ENCODE measurements at regions not wholly inside any gene's neighbourhood (a gene's known extent, or its start where the extent isn't known, plus 50 kb on each side); places are given as distances from the start of the nearest gene placed in this dataset.
A peak's percentile ranks its signal among the peaks of the same experiment; 100 is the strongest.

DNA sequence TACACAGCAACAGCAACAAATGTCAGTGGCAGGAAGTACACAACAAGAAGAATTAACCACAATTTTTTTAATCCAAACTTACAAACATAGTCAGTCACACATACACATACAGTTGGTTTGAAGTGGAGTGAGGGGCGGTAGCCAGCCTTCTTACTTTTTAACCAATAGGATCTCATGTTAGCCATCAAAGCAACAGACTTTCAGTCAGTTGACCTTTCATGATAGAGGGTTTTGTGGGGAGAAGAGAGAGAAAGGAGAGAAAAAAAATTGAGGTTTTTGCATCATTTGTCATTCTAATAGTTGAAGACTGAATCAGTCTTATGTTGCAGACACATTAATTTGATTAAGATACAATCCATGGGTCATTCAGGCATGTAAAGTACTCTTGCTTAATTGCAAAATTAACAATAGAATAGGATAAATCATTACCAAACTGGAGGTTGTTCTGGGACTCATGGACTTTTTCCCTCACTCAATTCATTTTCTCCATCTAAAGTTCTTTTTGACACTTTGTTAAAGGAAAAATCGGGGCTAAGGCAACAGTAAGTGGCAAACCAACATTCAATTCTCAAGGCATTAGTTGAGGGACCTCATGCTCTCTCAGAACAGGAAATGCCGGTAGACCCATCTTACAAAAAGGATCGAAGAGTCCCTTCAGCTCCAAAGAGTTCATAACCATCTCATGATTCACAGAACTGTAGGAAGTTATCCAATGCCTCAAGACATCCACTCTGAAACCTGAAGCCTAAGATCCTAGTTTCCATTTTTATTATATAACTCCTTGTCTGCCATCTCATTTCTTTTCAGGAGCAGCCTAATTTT, 159.5 kb upstream of the LPP start:
- Histone ChIP-seq H2BK15ac (ENCODE audit: low read depth, low read length) (0 out of 3 replicates have a peak overlapping the region, but pooled peaks have one; percentile 3), H3K4me3 (ENCODE audit: insufficient read depth, low read depth, low read length) (no peak overlapping the region), H3K23ac (ENCODE audit: low read depth, low read length) (no peak overlapping the region), H3K56ac (ENCODE audit: extremely low read depth, insufficient read depth, low read length) (no peak overlapping the region), H4K8ac (ENCODE audit: low read depth in 2 of 2, low read length in 2 of 2) (0 out of 4 replicates have a peak overlapping the region, but pooled peaks of 1 of the 2 experiments have one; percentile 4), H2BK20ac (ENCODE audit: low read depth, low read length) (no peak overlapping the region), H3K14ac (replicated peaks; ENCODE audit: low read depth, low read length) (no peak overlapping the region; the same call in 1 of the 2 replicates), H2AFZ (replicated peaks; ENCODE audit: low read length, poor library complexity) (no peak overlapping the region), H2BK5ac (ENCODE audit: low read depth, low read length, poor library complexity, severe bottlenecking) (no peak overlapping the region), H4K5ac (ENCODE audit: low read depth, low read length) (no peak overlapping the region), H3K4me1 (ENCODE audit: control insufficient read depth, insufficient read depth, low read length) (peaks cover 3% of the 10 kb centered on the region; the same call in 1 of the 2 replicates), H3K4ac (ENCODE audit: low read depth, low read length) (no peak overlapping the region), H3K9me1 (ENCODE audit: insufficient read depth, low read length) (no peaks in the 10 kb centered on the region), H4K91ac (ENCODE audit: insufficient read depth, low read depth, low read length) (no peak overlapping the region), H3K79me1 (ENCODE audit: low read depth in 1 of 2, low read length in 2 of 2) (no peaks in the 10 kb centered on the region), H3K27ac (ENCODE audit: insufficient read depth, low read length) (no peak overlapping the region), H2AK5ac (ENCODE audit: low read depth, low read length) (no peak overlapping the region), H3K36me3 (ENCODE audit: control insufficient read depth, insufficient read depth, low read length) (no peaks in the 10 kb centered on the region), H4K20me1 (ENCODE audit: insufficient read depth, low read length) (no peaks in the 10 kb centered on the region), H3K9ac (ENCODE audit: low read depth, low read length) (no peak overlapping the region), H2BK120ac (ENCODE audit: low read depth, low read length) (no peak overlapping the region), H3K27me3 (ENCODE audit: control insufficient read depth, insufficient read depth, low read length) (no peaks in the 10 kb centered on the region), H3K4me2 (ENCODE audit: low read depth, low read length) (peak overlapping the region; percentile 55; the same call in 1 of the 2 replicates), H3K9me3 (ENCODE audit: control insufficient read depth, insufficient read depth, low read length) (no peaks in the 10 kb centered on the region), H2AK9ac (replicated peaks; ENCODE audit: low read depth, low read length, poor library complexity) (no peak overlapping the region), H3K18ac (ENCODE audit: low read depth, low read length) (no peak overlapping the region)
- peak; percentile 55 for ATAC-seq (ENCODE audit: low read depth)
- BruUV-seq (replicated peaks), result no TSS peak
- ChIA-PET POLR2A (ENCODE audit: unreplicated experiment) (no interaction called here), CTCF (interaction anchor here (0.6 kb wide), 1 partner anchor 110 kb away, joined by 3 read pairs; no protein-coding TSS in a partner anchor)
- DNase-seq, result peak; percentile 73
- dilution Hi-C loops (cut with HindIII; ENCODE audit: low sequenced_read_pairs, unreplicated experiment) (no loop called here), intact Hi-C loops (cut with micrococcal nuclease) (no loop called here), in situ Hi-C loops (cut with MboI; ENCODE audit: low sequenced_read_pairs) (no loop called here)
- TF ChIP-seq, protein P1, sequence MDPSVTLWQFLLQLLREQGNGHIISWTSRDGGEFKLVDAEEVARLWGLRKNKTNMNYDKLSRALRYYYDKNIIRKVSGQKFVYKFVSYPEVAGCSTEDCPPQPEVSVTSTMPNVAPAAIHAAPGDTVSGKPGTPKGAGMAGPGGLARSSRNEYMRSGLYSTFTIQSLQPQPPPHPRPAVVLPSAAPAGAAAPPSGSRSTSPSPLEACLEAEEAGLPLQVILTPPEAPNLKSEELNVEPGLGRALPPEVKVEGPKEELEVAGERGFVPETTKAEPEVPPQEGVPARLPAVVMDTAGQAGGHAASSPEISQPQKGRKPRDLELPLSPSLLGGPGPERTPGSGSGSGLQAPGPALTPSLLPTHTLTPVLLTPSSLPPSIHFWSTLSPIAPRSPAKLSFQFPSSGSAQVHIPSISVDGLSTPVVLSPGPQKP (IDR thresholded peaks at IDR 0.05; ENCODE audit: borderline replicate concordance, low read depth, low read length), result no peak
- TF ChIP-seq FOS (IDR thresholded peaks at IDR 0.05; ENCODE audit: low read depth, low read length), result peak; percentile 8; the same call in 1 of the 2 replicates
- WGBS, 2 experiments (ENCODE audit: extremely low coverage in 2 of 2, insufficient read length in 1 of 2), result no CpG with 5 or more reads among the region's 4 CpGs

All from IMR-90 (cell line).